Smooth muscle cell (in vitro differentiated cells): ENCODE measurements at regions not wholly inside any gene's neighbourhood (a gene's known extent, or its start where the extent isn't known, plus 50 kb on each side); places are given as distances from the start of the nearest gene placed in this dataset.

Experiments
- DNase-seq: peaks from one replicate; lab custom pipeline; 2025; ENCODE audit not compliant: unreplicated experiment; lab: John Stamatoyannopoulos, UW
- H2AFZ ChIP-seq: fragments of 200-600 bp; sonication (generic); 2 replicates; pipeline ENCODE4 v1.6.0; 2016; ENCODE audit warnings: antibody characterized with exemption, low read depth, mild to moderate bottlenecking
- H3F3A ChIP-seq: fragments of 200-600 bp; sonication (generic); 2 replicates; pipeline ENCODE4 v1.6.0; 2017; ENCODE audit warnings: antibody characterized with exemption, low read depth
- H3K27ac ChIP-seq: fragments of 200-600 bp; sonication (generic); 2 replicates; pipeline ENCODE4 v1.5.1; 2016; ENCODE audit warnings: low read depth, mild to moderate bottlenecking
- H3K27me3 ChIP-seq: fragments of 200-600 bp; sonication (generic); 2 replicates; pipeline ENCODE4 v1.6.1; 2016; ENCODE audit warnings: low read depth, mild to moderate bottlenecking
- H3K36me3 ChIP-seq: fragments of 200-600 bp; sonication (generic); 2 replicates; pipeline ENCODE4 v1.5.1; 2016; ENCODE audit warnings: low read depth
- H3K4me1 ChIP-seq: fragments of 200-600 bp; sonication (generic); 2 replicates; pipeline ENCODE4 v1.5.1; 2016; ENCODE audit warnings: low read depth
- H3K4me2 ChIP-seq: fragments of 200-600 bp; sonication (generic); 2 replicates; pipeline ENCODE4 v1.6.0; 2016; ENCODE audit warnings: mild to moderate bottlenecking
- H3K4me3 ChIP-seq: fragments of 200-600 bp; sonication (generic); 2 replicates; pipeline ENCODE4 v1.5.1; 2016; ENCODE audit warnings: mild to moderate bottlenecking
- H3K79me2 ChIP-seq: fragments of 200-600 bp; sonication (generic); 2 replicates; pipeline ENCODE4 v1.6.0; 2016; ENCODE audit warnings: low read depth, mild to moderate bottlenecking
- H3K9ac ChIP-seq: fragments of 200-600 bp; sonication (generic); 2 replicates; pipeline ENCODE4 v1.6.0; 2016; ENCODE audit warnings: low read depth
- H3K9me3 ChIP-seq: fragments of 200-600 bp; sonication (generic); replicated peaks from 2 replicates; pipeline ENCODE4 v1.5.1; 2016; ENCODE audit warnings: low read depth
- H4K20me1 ChIP-seq: fragments of 200-600 bp; sonication (generic); 2 replicates; pipeline ENCODE4 v1.6.0; 2016; ENCODE audit warnings: low read depth
- CTCF ChIP-seq: fragments of 200-600 bp; sonication (generic); IDR thresholded peaks from 2 replicates; pipeline ENCODE4 v1.5.1; 2017; ENCODE audit warnings: borderline replicate concordance, mild to moderate bottlenecking, antibody characterized with exemption; ENCODE audit not compliant: insufficient read depth, poor library complexity, severe bottlenecking
- WGBS: methylation state at CpG from one replicate; pipeline ENCODE4 v1.1.7; 2016; ENCODE audit warnings: low lambda C conversion rate; 5-methylcytosine and 5-hydroxymethylcytosine counted together

- Histone ChIP-seq H3K4me2 (no peak overlapping the region), H3K79me2 (no peaks in the 10 kb centered on the region), H3K4me3 (no peak overlapping the region), H4K20me1 (no peaks in the 10 kb centered on the region), H3K4me1 (no peaks in the 10 kb centered on the region), H3F3A (no peaks in the 10 kb centered on the region), H2AFZ (no peak overlapping the region), H3K9ac (no peak overlapping the region), H3K27me3 (no peaks in the 10 kb centered on the region), H3K36me3 (no peaks in the 10 kb centered on the region), H3K27ac (no peak overlapping the region), H3K9me3 (no peaks in the 10 kb centered on the region)
- WGBS: 86% methylated on average over 9 of the region's 9 CpGs
- no peak for TF ChIP-seq CTCF
- DNase-seq: no peak
Measured at GRCh38 chr1:3978990-3979325, 78.9 kb upstream of the C1orf174 start.

- Histone ChIP-seq H3K27me3 (no peaks in the 10 kb centered on the region), H3K79me2 (no peaks in the 10 kb centered on the region), H3K4me1 (no peaks in the 10 kb centered on the region), H3K4me2 (no peak overlapping the region), H4K20me1 (no peaks in the 10 kb centered on the region), H3K27ac (no peak overlapping the region), H3K4me3 (no peak overlapping the region), H3K9ac (no peak overlapping the region), H3F3A (no peaks in the 10 kb centered on the region), H3K36me3 (no peaks in the 10 kb centered on the region), H3K9me3 (no peaks in the 10 kb centered on the region), H2AFZ (no peak overlapping the region)
- whole genome bisulfite sequencing: 83% methylated on average over 5 of the region's 5 CpGs
- TF ChIP-seq CTCF: no peak
- DNase-seq: no peak
Measured at GRCh38 chr1:3981261-3981660, 81.2 kb upstream of the C1orf174 start.

- Histone ChIP-seq H3F3A (no peaks in the 10 kb centered on the region), H3K4me2 (no peak overlapping the region), H3K4me3 (no peak overlapping the region), H3K36me3 (no peaks in the 10 kb centered on the region), H3K4me1 (no peaks in the 10 kb centered on the region), H3K27ac (no peak overlapping the region), H2AFZ (no peak overlapping the region), H3K9ac (no peak overlapping the region), H3K27me3 (no peaks in the 10 kb centered on the region), H3K79me2 (no peaks in the 10 kb centered on the region), H4K20me1 (no peaks in the 10 kb centered on the region), H3K9me3 (no peaks in the 10 kb centered on the region)
- WGBS: 90% methylated on average over 11 of the region's 12 CpGs
- DNase-seq: no peak
- no peak for TF ChIP-seq CTCF
Measured at GRCh38 chr1:3981746-3982505, 81.9 kb upstream of the C1orf174 start.

GRCh38 chr1:3983181-3983580 lies 83.1 kb upstream of the C1orf174 start:
- no peak overlapping the region for H3K9ac ChIP-seq
- no peaks in the 10 kb centered on the region for H3K4me1 ChIP-seq
- 84% methylated on average over 9 of the region's 9 CpGs for WGBS
- no peak overlapping the region for H3K4me2 ChIP-seq
- TF ChIP-seq CTCF: no peak
- H3K36me3 ChIP-seq: no peaks in the 10 kb centered on the region
- H3K27ac ChIP-seq: no peak overlapping the region
- no peak overlapping the region for H2AFZ ChIP-seq
- no peaks in the 10 kb centered on the region for H3K9me3 ChIP-seq
- no peaks in the 10 kb centered on the region for H3F3A ChIP-seq
- H3K79me2 ChIP-seq: no peaks in the 10 kb centered on the region
- no peak overlapping the region for H3K4me3 ChIP-seq
- no peak for DNase-seq
- no peaks in the 10 kb centered on the region for H4K20me1 ChIP-seq
- H3K27me3 ChIP-seq: no peaks in the 10 kb centered on the region
